ENCODE measurements at regions not wholly inside any gene's neighbourhood (a gene's known extent, or its start where the extent isn't known, plus 50 kb on each side); places are given as distances from the start of the nearest gene placed in this dataset.

- no peak overlapping the region for H3K4me2 ChIP-seq
- H3K27me3 ChIP-seq (ENCODE audit: insufficient read depth), result no peaks in the 10 kb centered on the region
- ATAC-seq, result no peak
- H2AFZ ChIP-seq, result no peak overlapping the region
- Mint-ChIP-seq H3K4me3 (no peak overlapping the region), H3K36me3 (ENCODE audit: low read depth) (peaks cover 5% of the 10 kb centered on the region; the same call in 2 of the 3 replicates), H3K9me3 (peaks cover 8% of the 10 kb centered on the region), H3K27me3 (ENCODE audit: insufficient read depth, low read depth, poor library complexity) (peaks cover 2% of the 10 kb centered on the region), H3K27ac (no peak overlapping the region), H3K4me1 (peaks cover 3% of the 10 kb centered on the region)
- H3K79me2 ChIP-seq (replicated peaks; ENCODE audit: insufficient read depth), result no peaks in the 10 kb centered on the region
- no peaks in the 10 kb centered on the region for H4K20me1 ChIP-seq (replicated peaks; ENCODE audit: insufficient read depth)
- H3F3A ChIP-seq (replicated peaks; ENCODE audit: low read depth), result no peaks in the 10 kb centered on the region
- no peak for DNase-seq (ENCODE audit: low spot score)
- no peak overlapping the region for H3K4me3 ChIP-seq
- peaks cover 4% of the 10 kb centered on the region; the same call in 1 of the 2 replicates for H3K9me2 ChIP-seq (ENCODE audit: insufficient read depth)
- H3K27ac ChIP-seq (ENCODE audit: low read depth), result no peak overlapping the region
- TF ChIP-seq CTCF (conservative IDR thresholded peaks at IDR 0.05; ENCODE audit: low read depth in 2 of 2) (no peak), POLR2AphosphoS5 (IDR thresholded peaks at IDR 0.05; ENCODE audit: low read depth) (no peak), REST (IDR thresholded peaks at IDR 0.05; ENCODE audit: unreplicated experiment) (no peak), EZH2 (IDR thresholded peaks at IDR 0.05; ENCODE audit: low read depth, unreplicated experiment) (no peak), STAT1 (IDR thresholded peaks at IDR 0.05; ENCODE audit: unreplicated experiment) (no peak), ZNF462 (CRISPR knock-in tag; IDR thresholded peaks at IDR 0.05) (no peak), ZNF114 (CRISPR knock-in tag; IDR thresholded peaks at IDR 0.05) (no peak)
- H3K4me1 ChIP-seq (ENCODE audit: insufficient read depth), result no peaks in the 10 kb centered on the region
- no peaks in the 10 kb centered on the region for H3K36me3 ChIP-seq (ENCODE audit: insufficient read depth)
Measured at GRCh38 chr11:98007072-98007471, 1013.7 kb upstream of the CNTN5 start.

Measured in GM23338 (cell line).